Sciatic nerve (tissue), 2 donors: ENCODE measurements at regions not wholly inside any gene's neighbourhood (a gene's known extent, or its start where the extent isn't known, plus 50 kb on each side); places are given as distances from the start of the nearest gene placed in this dataset.
"Not testable (repeated sequence)": the region's sequence is repeated elsewhere in the genome, so short reads cannot be mapped to it uniquely, and the experiment has no call there.

Source experiments
- ATAC-seq: fragments of 200-7000 bp; cut with Tn5 transposase; one replicate; pipeline ENCODE4 v1.9.1; 2020; ENCODE audit warnings: mild to moderate bottlenecking, moderate library complexity
- DNase-seq: peaks from one replicate; pipeline ENCODE4 v3.0.0-alpha.2; 2020; ENCODE audit warnings: low spot score
- intact Hi-C: fragments of 100-400 bp; cut with DNase I; formaldehyde crosslinking; loops from one replicate; pipeline ENCODE4 v1.14.2; 2022
- donor health status: DM: no; HTN: no; CAD: no.
- donor health status: DM: no; HTN: no; CAD: no.

DNA sequence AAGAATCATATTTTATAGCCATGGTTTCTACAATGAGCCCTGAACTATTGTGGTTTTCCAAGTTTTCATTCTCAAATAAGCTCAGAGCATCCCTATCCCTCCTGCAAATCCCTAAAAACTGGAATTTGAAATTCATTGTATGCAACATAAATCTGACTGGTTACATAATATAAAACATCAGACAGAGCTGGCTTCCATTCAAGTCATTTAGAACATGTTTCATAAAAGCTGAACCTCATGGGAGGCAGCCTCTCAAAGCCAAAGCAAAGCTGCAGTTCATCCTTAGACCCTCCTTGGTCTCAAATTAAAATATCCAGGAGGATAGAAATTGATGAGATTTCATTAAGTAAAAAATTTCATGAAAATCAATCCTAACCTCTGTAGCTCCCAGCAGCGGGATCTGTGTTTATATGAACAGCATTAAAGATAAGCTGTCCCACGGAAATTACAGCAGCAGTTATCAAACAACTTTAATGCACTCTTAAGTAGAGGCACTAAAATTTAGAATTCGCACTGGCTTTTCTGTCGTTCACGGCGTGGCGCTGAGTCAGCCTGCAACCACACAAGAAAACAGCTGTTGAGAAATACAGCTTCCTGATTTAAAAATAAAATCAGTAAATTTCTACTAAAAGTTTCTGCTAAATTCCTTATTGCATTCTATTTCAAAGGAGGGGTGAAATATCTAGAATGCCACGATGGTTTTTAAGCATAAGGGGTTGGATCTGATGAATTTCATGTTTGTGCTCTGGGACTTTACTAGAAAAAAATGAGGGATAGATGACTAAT, 99.9 kb upstream of the TIAM1 start:
- intact Hi-C loops: no loop called here
- peak; percentile 66 for ATAC-seq
- DNase-seq: no peak

DNA sequence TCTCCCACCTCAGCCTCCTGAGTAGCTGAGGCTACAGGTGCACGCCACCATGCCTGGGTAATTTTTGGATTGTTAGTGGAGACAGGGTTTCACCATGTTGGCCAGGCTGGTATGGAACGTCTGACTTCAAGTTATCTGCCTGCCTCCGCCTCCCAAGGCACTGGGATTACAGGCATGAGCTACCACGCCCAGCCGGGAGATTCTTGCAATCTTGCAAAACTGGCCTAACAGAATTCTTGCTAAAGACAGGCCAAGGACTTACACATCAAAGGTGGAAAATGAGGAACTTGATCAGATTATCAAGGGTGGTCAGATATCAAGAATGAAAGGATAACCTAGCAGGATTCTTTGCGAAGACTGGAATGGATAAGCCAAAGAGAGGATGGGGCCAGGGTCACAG, 98.3 kb upstream of the TIAM1 start:
- no peak for ATAC-seq
- DNase-seq: no peak
- intact Hi-C loops: no loop called here

- intact Hi-C loops: no loop called here
- peak; percentile 76 for ATAC-seq
- no peak for DNase-seq
These were observed 85.4 kb upstream of the TIAM1 start for GRCh38 chr21:31429506-31429905.

- no peak for DNase-seq
- no peak for ATAC-seq
- intact Hi-C loops: no loop called here
These were observed 82.3 kb upstream of the TIAM1 start for GRCh38 chr21:31426235-31426797.

- intact Hi-C loops: no loop called here
- peak; percentile 42 for ATAC-seq
- no peak for DNase-seq
These were observed 81.1 kb upstream of the TIAM1 start for GRCh38 chr21:31425138-31425537.

DNA sequence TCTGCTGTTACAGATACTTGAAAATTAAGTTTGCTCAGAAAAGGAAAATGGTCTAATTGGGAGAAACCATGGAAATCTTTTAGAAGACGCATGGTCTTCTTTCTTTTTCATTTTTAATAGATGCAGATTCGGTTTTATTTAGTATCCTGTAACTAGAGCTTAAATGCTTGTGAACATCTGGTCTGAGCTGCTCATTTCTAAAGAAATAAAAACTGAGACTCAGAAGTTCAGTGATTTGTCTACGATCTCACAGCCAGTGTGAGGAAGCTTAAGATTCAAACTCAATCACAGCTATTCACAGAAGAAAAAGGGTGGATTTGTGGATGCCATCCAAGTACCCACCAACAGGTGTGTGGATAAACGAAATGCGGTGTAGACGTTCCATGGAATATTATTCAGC, 80.0 kb upstream of the TIAM1 start:
- DNase-seq: no peak
- intact Hi-C loops: no loop called here
- no peak for ATAC-seq

DNA sequence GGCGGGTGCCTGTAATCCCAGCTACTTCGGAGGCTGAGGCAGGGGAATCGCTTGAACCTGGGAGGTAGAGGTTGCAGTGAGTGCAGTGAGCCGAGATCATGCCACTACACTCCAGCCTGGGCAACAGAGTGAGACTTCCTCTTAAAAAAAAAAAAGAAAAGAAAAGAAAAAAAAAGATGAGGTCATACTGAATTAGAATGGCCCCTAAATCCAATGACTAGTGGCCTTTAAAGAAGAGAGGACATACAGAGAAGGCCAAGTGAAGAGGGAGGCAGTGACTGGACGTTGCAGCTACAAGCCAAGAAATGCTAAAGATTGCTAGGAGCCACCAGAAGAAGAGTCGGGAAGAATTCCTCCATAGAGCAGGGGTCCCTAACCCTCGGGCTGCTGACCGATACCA, 76.9 kb upstream of the TIAM1 start:
- intact Hi-C loops: no loop called here
- ATAC-seq (no peak), DNase-seq (no peak)

- ATAC-seq (no peak), DNase-seq (no peak)
- intact Hi-C loops: no loop called here
These were observed 76.3 kb upstream of the TIAM1 start for GRCh38 chr21:31420354-31420753.

- ATAC-seq: no peak
- no peak for DNase-seq
- intact Hi-C loops: no loop called here
These were observed 74.4 kb upstream of the TIAM1 start for GRCh38 chr21:31418377-31419001.

DNA sequence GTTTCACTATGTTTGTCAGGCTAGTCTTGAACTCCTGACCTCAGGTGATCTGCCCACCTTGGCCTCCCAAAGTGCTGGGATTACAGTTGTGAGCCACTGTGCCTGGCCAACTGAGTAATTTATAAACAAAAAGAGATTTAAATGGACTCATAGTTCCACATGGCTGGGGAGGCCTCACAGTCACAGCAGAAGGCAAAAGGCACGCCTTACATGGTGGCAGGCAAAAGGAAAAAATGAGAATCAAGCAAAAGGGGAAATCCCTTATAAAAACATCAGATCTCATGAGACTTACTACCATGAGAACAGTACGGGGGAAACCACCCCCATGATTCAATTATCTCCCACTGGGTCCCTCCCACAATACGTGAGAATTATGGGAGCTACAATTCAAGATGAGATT, 73.2 kb upstream of the TIAM1 start:
- DNase-seq, intact Hi-C loops, ATAC-seq: not testable (repeated sequence)

DNA sequence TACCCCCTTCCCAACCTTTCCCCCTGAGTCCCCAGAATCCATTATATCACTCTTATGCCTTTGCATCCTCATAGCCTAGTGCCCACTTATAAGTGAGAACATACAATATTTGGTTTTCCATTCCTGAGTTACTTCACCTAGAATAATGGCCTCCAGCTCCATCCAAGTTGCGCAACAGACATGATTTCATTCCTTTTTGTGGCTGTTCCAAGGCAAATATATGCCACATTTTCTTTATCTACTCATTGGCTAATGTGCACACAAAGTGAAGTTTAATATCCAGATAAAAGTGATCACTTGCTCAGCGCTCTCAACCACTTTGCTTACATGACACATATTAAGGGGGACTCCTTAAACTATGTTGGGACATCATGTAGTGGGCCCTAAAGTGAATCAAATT, 72.4 kb upstream of the TIAM1 start:
- intact Hi-C loops: no loop called here
- ATAC-seq (peak; percentile 17), DNase-seq (no peak)

- intact Hi-C loops: no loop called here
- DNase-seq (no peak), ATAC-seq (peak; percentile 79)
These were observed 70.4 kb upstream of the TIAM1 start for GRCh38 chr21:31414263-31415000.

GRCh38 chr21:31413698-31414097, 69.6 kb upstream of the TIAM1 start:
- no peak for ATAC-seq
- no peak for DNase-seq
- intact Hi-C loops: no loop called here

DNA sequence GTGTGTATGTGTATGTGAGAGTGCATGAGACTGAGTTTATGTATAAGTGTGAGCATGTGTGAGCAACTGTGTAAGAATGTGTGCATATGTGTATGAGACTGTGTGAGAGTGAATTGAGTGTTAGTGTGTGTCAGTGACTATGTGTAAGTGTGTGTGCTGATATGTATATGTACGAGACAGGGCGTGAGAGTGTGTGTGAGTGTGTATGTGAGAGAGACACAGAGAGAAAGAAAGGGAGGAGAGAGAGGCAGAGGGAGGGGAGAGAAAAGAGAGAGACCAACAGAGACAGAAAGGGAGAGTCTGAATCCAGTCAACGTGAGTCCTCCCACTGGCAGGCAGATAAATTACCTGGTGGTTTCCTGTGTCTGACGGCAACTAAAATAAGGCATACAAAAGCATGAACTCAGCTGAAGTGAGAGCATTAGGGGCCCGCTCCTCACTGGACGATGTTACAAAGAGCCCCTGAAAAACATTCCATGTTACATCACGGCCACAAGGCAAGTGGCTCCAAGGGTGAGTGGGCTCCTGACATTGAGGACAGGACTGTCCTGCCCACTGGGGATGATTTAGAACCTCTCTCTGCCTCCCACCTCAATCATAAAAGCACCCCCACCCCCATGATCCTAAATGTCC, 66.6 kb upstream of the TIAM1 start:
- no peak for ATAC-seq
- DNase-seq: no peak
- intact Hi-C loops: no loop called here

DNA sequence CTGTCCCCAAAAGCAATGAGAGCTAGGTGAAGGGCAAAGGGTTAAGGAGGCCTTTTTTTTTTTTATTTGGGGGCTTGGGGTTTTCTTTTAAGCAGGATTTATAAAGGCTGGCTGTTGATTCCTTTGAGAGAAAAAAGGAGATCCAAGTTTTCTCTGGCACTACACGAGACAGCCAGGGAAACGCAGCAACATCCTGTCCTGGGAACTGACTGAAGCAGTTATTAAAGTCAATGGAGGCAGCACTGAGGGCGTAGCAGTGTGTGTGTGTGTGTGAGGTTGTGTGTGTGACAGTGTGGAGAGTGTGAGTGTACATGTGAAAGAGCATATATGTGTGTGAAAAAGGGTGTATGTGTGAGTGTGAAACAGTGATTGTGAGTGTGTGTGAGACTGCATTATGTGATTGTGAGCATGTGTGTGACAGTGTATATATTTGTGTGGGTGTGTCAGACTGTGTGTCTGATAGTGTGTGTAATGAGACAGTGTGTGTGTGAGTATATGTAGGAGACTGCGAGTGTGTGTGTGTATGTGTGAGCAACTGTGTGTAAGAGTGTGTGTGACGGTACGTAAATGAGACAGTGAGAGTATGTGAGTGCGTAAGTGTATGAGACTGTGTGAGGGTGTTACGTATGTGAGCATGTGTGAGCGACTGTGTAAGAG, 65.9 kb upstream of the TIAM1 start:
- DNase-seq: no peak
- intact Hi-C loops: no loop called here
- ATAC-seq: peak; percentile 67

DNA sequence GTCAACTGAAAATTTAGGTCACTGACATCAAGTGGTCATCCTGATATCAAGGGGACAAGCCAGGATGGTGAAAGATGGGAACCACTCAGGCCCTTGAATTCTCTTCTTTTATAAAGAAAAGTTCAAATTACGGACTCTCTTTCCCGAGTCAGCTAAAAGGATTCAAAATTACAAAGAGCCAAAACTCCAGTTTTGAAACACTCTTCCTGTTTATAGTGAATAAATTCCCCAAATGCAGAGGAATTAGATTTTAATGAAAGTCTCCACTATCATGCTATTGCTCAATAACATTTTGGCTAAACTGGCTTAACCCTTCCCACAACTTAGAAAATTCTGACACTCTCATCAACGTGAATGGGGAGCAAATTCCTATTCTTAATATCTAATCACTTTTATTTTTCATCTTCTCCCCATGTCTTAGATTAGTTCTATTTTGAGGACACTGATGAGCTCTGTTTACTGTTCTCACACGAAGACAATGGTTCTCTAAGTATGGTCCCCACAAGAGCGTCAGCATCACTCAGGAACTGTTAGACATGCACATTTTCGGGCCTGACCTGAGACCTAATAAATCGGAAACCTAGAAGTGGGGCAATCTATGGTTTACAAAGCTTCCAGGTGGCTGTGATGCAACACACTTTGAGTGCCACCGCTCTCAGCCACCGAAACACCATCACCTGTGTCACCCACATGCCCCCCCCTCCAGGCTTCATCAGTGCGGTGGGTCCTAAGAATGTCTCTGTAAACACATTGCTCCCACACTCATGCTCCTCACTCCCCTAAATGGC, 64.4 kb upstream of the TIAM1 start:
- no peak for DNase-seq
- peak; percentile 78 for ATAC-seq
- intact Hi-C loops: no loop called here

- no peak for ATAC-seq
- no peak for DNase-seq
- intact Hi-C loops: no loop called here
These were observed 62.4 kb upstream of the TIAM1 start for GRCh38 chr21:31406510-31406909.

GRCh38 chr21:31405604-31406003, 61.5 kb upstream of the TIAM1 start:
- DNase-seq (no peak), ATAC-seq (no peak)
- intact Hi-C loops: no loop called here
